ENCODE measurements at regions not wholly inside any gene's neighbourhood (a gene's known extent, or its start where the extent isn't known, plus 50 kb on each side); places are given as distances from the start of the nearest gene placed in this dataset.

- ChIA-PET CTCF (no interaction called here), POLR2A (no interaction called here)
- no peak for TF ChIP-seq CTCF (IDR thresholded peaks at IDR 0.05; ENCODE audit: insufficient read depth, low read depth, low read length)
- no peaks in the 10 kb centered on the region for H3K36me3 ChIP-seq (ENCODE audit: control insufficient read depth, insufficient read depth, low read length)
- no peaks in the 10 kb centered on the region for H3K27me3 ChIP-seq (ENCODE audit: control insufficient read depth, insufficient read depth, low read length)
- DNase-seq (ENCODE audit: low read depth) = no peak
- no peak overlapping the region for H3K4me3 ChIP-seq (ENCODE audit: low read depth, low read length)
These were observed 1904.9 kb downstream of the TP53TG3F start for GRCh38 chr16:35364263-35364662.

- no peaks in the 10 kb centered on the region for H3K36me3 ChIP-seq (ENCODE audit: control insufficient read depth, insufficient read depth, low read length)
- H3K4me3 ChIP-seq (ENCODE audit: low read depth, low read length) = no peak overlapping the region
- ChIA-PET POLR2A (no interaction called here), CTCF (no interaction called here)
- DNase-seq (ENCODE audit: low read depth) = no peak
- TF ChIP-seq CTCF (IDR thresholded peaks at IDR 0.05; ENCODE audit: insufficient read depth, low read depth, low read length) = no peak
- H3K27me3 ChIP-seq (ENCODE audit: control insufficient read depth, insufficient read depth, low read length) = no peaks in the 10 kb centered on the region
These were observed 1906.3 kb downstream of the TP53TG3F start for GRCh38 chr16:35365675-35366074.

- Histone ChIP-seq H3K36me3 (ENCODE audit: control insufficient read depth, insufficient read depth, low read length) (no peaks in the 10 kb centered on the region), H3K27me3 (ENCODE audit: control insufficient read depth, insufficient read depth, low read length) (no peaks in the 10 kb centered on the region), H3K4me3 (ENCODE audit: low read depth, low read length) (no peak overlapping the region)
- CTCF ChIA-PET = no interaction called here
- no peak for TF ChIP-seq CTCF (IDR thresholded peaks at IDR 0.05; ENCODE audit: insufficient read depth, low read depth, low read length)
- no peak for DNase-seq (ENCODE audit: low read depth)
- POLR2A ChIA-PET = no interaction called here
These were observed 1911.2 kb downstream of the TP53TG3F start for GRCh38 chr16:35370617-35371016.

GRCh38 chr16:35377142-35377541 lies 1917.7 kb downstream of the TP53TG3F start:
- H3K4me3 ChIP-seq (ENCODE audit: low read depth, low read length) = no peak overlapping the region
- no peaks in the 10 kb centered on the region for H3K36me3 ChIP-seq (ENCODE audit: control insufficient read depth, insufficient read depth, low read length)
- ChIA-PET POLR2A (no interaction called here), CTCF (no interaction called here)
- no peak for TF ChIP-seq CTCF (IDR thresholded peaks at IDR 0.05; ENCODE audit: insufficient read depth, low read depth, low read length)
- DNase-seq (ENCODE audit: low read depth) = no peak
- no peaks in the 10 kb centered on the region for H3K27me3 ChIP-seq (ENCODE audit: control insufficient read depth, insufficient read depth, low read length)

GRCh38 chr16:35386619-35387018 lies 1927.2 kb downstream of the TP53TG3F start:
- Histone ChIP-seq H3K36me3 (ENCODE audit: control insufficient read depth, insufficient read depth, low read length) (no peaks in the 10 kb centered on the region), H3K4me3 (ENCODE audit: low read depth, low read length) (no peak overlapping the region), H3K27me3 (ENCODE audit: control insufficient read depth, insufficient read depth, low read length) (no peaks in the 10 kb centered on the region)
- TF ChIP-seq CTCF (IDR thresholded peaks at IDR 0.05; ENCODE audit: insufficient read depth, low read depth, low read length) = no peak
- DNase-seq (ENCODE audit: low read depth) = no peak
- CTCF ChIA-PET = no interaction called here
- POLR2A ChIA-PET = no interaction called here
